Hepatocyte (in vitro differentiated cells): ENCODE measurements at regions not wholly inside any gene's neighbourhood (a gene's known extent, or its start where the extent isn't known, plus 50 kb on each side); places are given as distances from the start of the nearest gene placed in this dataset.

Source experiments
- DNase-seq: peaks from one replicate; pipeline ENCODE4 v3.0.0-alpha.2; 2016; ENCODE audit warnings: low spot score
- H2AFZ ChIP-seq: fragments of 200-600 bp; sonication (generic); 2 replicates; pipeline ENCODE4 v1.6.0; 2016; ENCODE audit warnings: antibody characterized with exemption, mild to moderate bottlenecking
- H3K27ac ChIP-seq: fragments of 200-600 bp; sonication (generic); 2 replicates; pipeline ENCODE4 v1.5.1; 2016; ENCODE audit warnings: mild to moderate bottlenecking
- H3K27me3 ChIP-seq: fragments of 200-600 bp; sonication (generic); 2 replicates; pipeline ENCODE4 v1.6.1; 2016
- H3K36me3 ChIP-seq: fragments of 200-600 bp; sonication (generic); replicated peaks from 2 replicates; pipeline ENCODE4 v1.5.1; 2016; ENCODE audit warnings: low read depth; ENCODE audit not compliant: insufficient read depth
- H3K4me1 ChIP-seq: fragments of 200-600 bp; sonication (generic); 2 replicates; pipeline ENCODE4 v1.5.1; 2016; ENCODE audit warnings: mild to moderate bottlenecking, moderate library complexity; ENCODE audit not compliant: insufficient read depth
- H3K4me2 ChIP-seq: fragments of 200-600 bp; sonication (generic); 2 replicates; pipeline ENCODE4 v1.6.0; 2016
- H3K4me3 ChIP-seq: fragments of 200-600 bp; sonication (generic); 2 replicates; pipeline ENCODE4 v1.5.1; 2016; ENCODE audit warnings: mild to moderate bottlenecking
- H3K79me2 ChIP-seq: fragments of 200-600 bp; sonication (generic); 2 replicates; pipeline ENCODE4 v1.6.0; 2017; ENCODE audit warnings: mild to moderate bottlenecking
- H3K9me2 ChIP-seq: fragments of 200-600 bp; sonication (generic); replicated peaks from 2 replicates; pipeline ENCODE4 v1.6.0; 2017; ENCODE audit warnings: mild to moderate bottlenecking; ENCODE audit not compliant: insufficient read depth
- H3K9me3 ChIP-seq: fragments of 200-600 bp; sonication (generic); 2 replicates; pipeline ENCODE4 v1.5.1; 2016; ENCODE audit warnings: low read depth, mild to moderate bottlenecking
- H4K20me1 ChIP-seq: fragments of 200-600 bp; sonication (generic); 2 replicates; pipeline ENCODE4 v1.6.0; 2016; ENCODE audit warnings: mild to moderate bottlenecking; ENCODE audit not compliant: insufficient read depth, poor library complexity, severe bottlenecking
- EZH2 ChIP-seq: fragments of 200-600 bp; sonication (generic); IDR thresholded peaks from 2 replicates; pipeline ENCODE4 v1.6.1; 2016; ENCODE audit warnings: antibody characterized with exemption, mild to moderate bottlenecking, borderline replicate concordance
- EZH2phosphoT487 ChIP-seq: fragments of 200-600 bp; sonication (generic); IDR thresholded peaks from one replicate; pipeline ENCODE4 v1.6.1; 2018; ENCODE audit warnings: antibody characterized with exemption, mild to moderate bottlenecking, low read depth, moderate library complexity; ENCODE audit not compliant: unreplicated experiment, severe bottlenecking
- WGBS: methylation state at CpG from one replicate; pipeline ENCODE4 v1.1.6; 2016; ENCODE audit warnings: low lambda C conversion rate; ENCODE audit errors: missing lambda C conversion rate; 5-methylcytosine and 5-hydroxymethylcytosine counted together
- TF ChIP-seq, protein P1 (sequence below): fragments of 200-600 bp; sonication (generic); IDR thresholded peaks from 2 replicates; pipeline ENCODE4 v1.5.1; 2016; ENCODE audit warnings: antibody characterized with exemption, mild to moderate bottlenecking; ENCODE audit not compliant: poor library complexity

GRCh38 chr3:187832202-187832601 lies 86.9 kb upstream of the BCL6 start:
- no peaks in the 10 kb centered on the region for H4K20me1 ChIP-seq
- no peaks in the 10 kb centered on the region for H3K36me3 ChIP-seq
- H3K4me1 ChIP-seq: peaks cover 16% of the 10 kb centered on the region
- H3K27me3 ChIP-seq: no peaks in the 10 kb centered on the region
- 87% methylated on average over 3 of the region's 3 CpGs for WGBS
- no peak for DNase-seq
- no peaks in the 10 kb centered on the region for H3K79me2 ChIP-seq
- H2AFZ ChIP-seq: no peak overlapping the region
- no peak overlapping the region for H3K27ac ChIP-seq
- TF ChIP-seq, protein P1, sequence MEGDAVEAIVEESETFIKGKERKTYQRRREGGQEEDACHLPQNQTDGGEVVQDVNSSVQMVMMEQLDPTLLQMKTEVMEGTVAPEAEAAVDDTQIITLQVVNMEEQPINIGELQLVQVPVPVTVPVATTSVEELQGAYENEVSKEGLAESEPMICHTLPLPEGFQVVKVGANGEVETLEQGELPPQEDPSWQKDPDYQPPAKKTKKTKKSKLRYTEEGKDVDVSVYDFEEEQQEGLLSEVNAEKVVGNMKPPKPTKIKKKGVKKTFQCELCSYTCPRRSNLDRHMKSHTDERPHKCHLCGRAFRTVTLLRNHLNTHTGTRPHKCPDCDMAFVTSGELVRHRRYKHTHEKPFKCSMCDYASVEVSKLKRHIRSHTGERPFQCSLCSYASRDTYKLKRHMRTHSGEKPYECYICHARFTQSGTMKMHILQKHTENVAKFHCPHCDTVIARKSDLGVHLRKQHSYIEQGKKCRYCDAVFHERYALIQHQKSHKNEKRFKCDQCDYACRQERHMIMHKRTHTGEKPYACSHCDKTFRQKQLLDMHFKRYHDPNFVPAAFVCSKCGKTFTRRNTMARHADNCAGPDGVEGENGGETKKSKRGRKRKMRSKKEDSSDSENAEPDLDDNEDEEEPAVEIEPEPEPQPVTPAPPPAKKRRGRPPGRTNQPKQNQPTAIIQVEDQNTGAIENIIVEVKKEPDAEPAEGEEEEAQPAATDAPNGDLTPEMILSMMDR: no peak
- TF ChIP-seq EZH2phosphoT487 (no peak), EZH2 (no peak)
- no peak overlapping the region for H3K4me2 ChIP-seq
- no peaks in the 10 kb centered on the region for H3K9me3 ChIP-seq
- H3K9me2 ChIP-seq: no peaks in the 10 kb centered on the region
- no peak overlapping the region for H3K4me3 ChIP-seq

DNA sequence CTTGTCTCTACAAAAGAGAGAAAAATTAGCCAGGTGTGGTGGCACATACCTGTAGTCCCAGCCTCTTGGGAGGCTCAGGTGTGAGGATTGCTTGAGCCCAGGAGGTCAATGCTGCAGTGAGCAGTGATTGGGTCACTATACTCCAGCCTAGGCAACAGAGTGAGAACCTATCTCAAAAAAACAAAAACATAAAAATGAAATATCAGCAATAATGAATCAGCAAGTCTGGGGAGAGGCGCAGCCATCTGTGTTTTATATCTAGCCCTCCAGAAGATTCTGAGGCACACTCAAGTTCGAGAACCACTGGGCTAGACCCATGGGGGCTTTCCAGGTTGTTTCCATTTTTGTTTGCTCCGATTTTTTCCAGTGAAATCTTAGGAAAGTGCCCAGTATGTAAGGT lies 88.1 kb upstream of the BCL6 start:
- TF ChIP-seq, protein P1: no peak
- no peak for TF ChIP-seq EZH2
- no peak for TF ChIP-seq EZH2phosphoT487
- Histone ChIP-seq H3K79me2 (no peaks in the 10 kb centered on the region), H3K36me3 (no peaks in the 10 kb centered on the region), H3K27me3 (no peaks in the 10 kb centered on the region), H3K9me2 (no peaks in the 10 kb centered on the region), H2AFZ (no peak overlapping the region), H3K9me3 (no peaks in the 10 kb centered on the region), H3K4me1 (peaks cover 13% of the 10 kb centered on the region), H4K20me1 (no peaks in the 10 kb centered on the region), H3K4me2 (no peak overlapping the region), H3K27ac (no peak overlapping the region), H3K4me3 (no peak overlapping the region)
- DNase-seq: no peak
- WGBS: 91% methylated on average over 3 of the region's 3 CpGs

DNA sequence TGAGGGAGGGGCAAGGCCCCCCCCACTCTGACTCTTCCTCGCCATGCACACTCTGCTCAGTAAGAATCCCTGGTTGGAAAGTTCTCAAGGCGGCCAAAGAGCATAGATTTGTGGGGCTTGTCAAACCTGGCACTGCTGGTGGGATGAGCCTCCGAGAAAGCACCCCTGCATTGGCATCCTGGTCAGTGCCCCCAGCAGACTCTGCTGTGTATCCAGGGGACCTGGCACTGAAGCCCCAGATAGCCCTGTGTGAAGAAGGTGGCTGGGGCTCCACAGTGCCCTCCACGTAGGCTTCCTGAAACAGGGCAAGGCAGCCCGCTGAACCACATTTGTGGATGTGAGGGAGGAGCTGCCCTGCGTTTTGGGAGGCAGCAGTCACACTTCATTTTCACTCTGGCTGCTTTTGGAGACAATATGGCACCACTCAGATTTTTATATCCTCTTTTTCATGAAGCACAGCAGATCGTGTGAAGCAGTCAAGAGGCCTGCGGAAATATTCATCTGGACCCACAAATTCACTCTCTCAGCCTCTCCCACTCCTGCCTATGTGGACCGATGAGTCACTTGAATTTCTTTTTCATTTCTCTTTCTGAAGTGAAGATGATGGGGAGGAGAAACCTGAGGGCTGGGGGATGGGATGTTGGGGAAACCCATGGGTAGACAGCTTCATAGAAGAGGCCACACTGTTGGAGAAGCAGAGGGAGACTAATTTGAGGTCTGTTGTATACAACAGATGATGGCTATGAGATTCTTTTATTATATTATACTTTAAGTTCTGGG lies 88.7 kb upstream of the BCL6 start:
- TF ChIP-seq EZH2phosphoT487 (no peak), EZH2 (no peak)
- TF ChIP-seq, protein P1: no peak
- Histone ChIP-seq H3K4me3 (no peak overlapping the region), H3K36me3 (no peaks in the 10 kb centered on the region), H3K4me2 (no peak overlapping the region), H3K4me1 (peaks cover 7% of the 10 kb centered on the region), H3K27ac (no peak overlapping the region), H3K79me2 (no peaks in the 10 kb centered on the region), H2AFZ (no peak overlapping the region), H3K9me2 (no peaks in the 10 kb centered on the region), H3K9me3 (no peaks in the 10 kb centered on the region), H4K20me1 (no peaks in the 10 kb centered on the region), H3K27me3 (no peaks in the 10 kb centered on the region)
- no peak for DNase-seq
- 95% methylated on average over 9 of the region's 9 CpGs for WGBS
